NT2/D1 (cell line): ENCODE measurements at regions not wholly inside any gene's neighbourhood (a gene's known extent, or its start where the extent isn't known, plus 50 kb on each side); places are given as distances from the start of the nearest gene placed in this dataset.

Source experiments
- SUZ12 ChIP-seq: IDR thresholded peaks from 2 replicates; pipeline ENCODE4 v1.6.1; 2011; ENCODE audit not compliant: insufficient read length, insufficient read depth; ENCODE audit errors: extremely low read depth
- YY1 ChIP-seq: IDR thresholded peaks from 2 replicates; pipeline ENCODE4 v1.6.1; 2011; ENCODE audit not compliant: insufficient read length, insufficient read depth

DNA sequence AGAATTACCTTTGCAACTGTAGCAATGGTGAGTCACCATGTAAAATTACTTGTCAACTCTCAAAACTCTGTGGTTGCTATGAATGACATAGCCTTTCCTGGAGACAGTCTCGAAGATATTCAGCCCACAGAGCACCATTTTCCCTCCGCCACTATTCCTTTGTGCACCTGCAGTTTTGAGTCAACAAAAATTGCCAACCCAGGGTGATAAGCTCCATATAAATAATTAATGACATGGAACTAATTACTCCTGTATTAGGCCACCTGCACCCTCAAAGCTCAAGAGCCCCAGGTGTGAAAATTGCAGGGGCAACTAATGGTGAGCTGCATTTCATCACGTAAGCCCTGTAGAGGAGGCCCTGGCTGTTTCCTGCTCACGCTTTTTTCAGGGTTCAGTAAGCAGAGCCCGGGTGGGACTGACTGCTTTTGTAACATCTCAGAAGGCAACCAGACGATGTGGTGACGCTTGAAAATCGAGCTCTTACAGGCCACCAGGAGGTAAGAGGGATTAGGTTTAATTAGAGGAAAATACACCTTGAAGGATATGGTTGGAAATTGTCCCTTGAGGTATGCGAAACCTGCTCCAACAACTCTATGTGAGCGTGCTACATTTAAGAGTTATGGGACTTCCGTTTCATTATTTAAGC is 70.8 kb downstream of the BMP2 start:
- TF ChIP-seq SUZ12 (no peak), YY1 (no peak)
